ENCODE measurements at regions not wholly inside any gene's neighbourhood (a gene's known extent, or its start where the extent isn't known, plus 50 kb on each side); places are given as distances from the start of the nearest gene placed in this dataset.

GRCh38 chr3:103006526-103007183 lies 571.8 kb downstream of the ZPLD1 start:
- no peak for TF ChIP-seq GATA3 (IDR thresholded peaks at IDR 0.05; ENCODE audit: low read depth, low read length)
- TF ChIP-seq GATA2 (IDR thresholded peaks at IDR 0.05; ENCODE audit: low read depth, low read length): no peak
